GM19438 (cell line): ENCODE measurements at regions not wholly inside any gene's neighbourhood (a gene's known extent, or its start where the extent isn't known, plus 50 kb on each side); places are given as distances from the start of the nearest gene placed in this dataset.
"Not testable (repeated sequence)": the region's sequence is repeated elsewhere in the genome, so short reads cannot be mapped to it uniquely, and the experiment has no call there.

Source experiments
- ATAC-seq: cut with Tn5 transposase; IDR thresholded peaks from one replicate; pipeline ENCODE4 v1.9.1; 2021; ENCODE audit warnings: low read depth; ENCODE audit not compliant: unreplicated experiment

- ATAC-seq: no peak
Measured at GRCh38 chr5:50898966-50899365, 232.5 kb downstream of the PARP8 start.

DNA sequence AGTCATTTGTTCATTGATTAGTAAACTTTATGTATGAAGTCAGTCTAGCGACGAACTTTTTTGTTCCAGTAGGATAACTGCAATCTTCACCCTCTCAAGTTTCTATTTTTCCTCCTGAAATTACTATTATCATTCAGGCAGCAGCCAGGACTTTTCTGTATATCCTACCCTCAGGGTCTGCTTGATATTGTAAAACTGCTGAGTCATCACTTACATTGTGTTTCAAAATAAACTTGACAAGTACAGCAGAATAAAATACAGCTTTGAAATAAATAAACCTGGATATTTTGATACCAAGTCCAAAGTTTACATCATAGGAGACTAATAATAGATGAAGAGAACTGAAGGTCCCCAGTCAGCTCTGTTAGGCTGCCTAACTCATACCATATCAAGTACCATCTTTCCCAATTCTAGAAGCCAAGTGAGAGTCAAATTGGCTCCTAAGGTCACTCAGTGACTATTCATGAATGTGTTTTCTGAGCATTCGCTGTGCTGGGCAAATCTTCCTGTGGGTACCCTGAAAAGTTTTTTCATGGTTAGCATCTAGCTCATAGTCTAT is 234.6 kb downstream of the PARP8 start:
- ATAC-seq: no peak

GRCh38 chr5:50903651-50904050 is 237.2 kb downstream of the PARP8 start:
- no peak for ATAC-seq

DNA sequence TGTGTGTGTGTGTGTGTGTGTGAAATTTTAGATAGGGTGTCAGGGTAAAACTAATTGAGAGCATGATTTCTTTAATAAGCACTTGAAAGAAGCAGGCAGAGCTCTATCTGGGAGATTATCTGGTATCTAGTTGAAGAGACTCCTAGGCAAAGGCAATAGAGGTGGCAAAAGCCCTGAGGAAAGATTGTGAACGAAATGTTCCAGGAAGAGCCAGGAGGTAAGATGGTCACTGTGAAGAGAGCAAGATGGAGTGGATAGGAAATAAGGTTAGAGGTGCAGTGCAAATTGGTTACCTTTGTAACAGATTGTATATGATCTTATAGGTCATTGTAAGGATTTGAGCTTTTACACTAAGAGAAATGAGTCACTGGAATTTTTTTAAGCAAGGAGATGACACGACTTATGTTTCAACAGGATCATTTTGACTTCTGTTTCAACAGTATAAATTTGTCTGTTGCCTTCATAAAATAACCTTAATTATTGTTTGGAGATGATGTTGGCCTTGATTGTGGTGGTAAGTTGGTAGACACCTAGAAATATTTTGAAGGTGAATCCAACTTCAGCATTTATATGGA is 239.6 kb downstream of the PARP8 start:
- ATAC-seq: no peak

DNA sequence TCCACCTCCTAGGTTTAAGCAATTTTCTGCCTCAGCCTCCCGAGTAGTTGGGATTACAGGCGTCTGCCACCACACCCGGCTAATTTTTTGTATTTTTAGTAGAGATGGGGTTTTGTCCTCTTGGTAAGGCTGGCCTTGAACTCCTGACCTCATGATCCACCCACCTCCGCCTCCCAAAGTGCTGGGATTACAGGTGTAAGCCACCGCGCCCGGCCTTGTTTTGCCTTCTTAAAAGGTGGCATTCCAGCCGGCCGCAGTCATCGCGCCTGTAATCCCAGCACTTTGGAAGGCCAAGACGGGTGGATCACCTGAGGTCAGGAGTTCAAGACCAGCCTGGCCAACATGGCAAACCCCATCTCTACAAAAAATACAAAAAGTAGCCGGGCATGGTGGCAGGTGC is 253.7 kb downstream of the PARP8 start:
- not testable (repeated sequence) for ATAC-seq

DNA sequence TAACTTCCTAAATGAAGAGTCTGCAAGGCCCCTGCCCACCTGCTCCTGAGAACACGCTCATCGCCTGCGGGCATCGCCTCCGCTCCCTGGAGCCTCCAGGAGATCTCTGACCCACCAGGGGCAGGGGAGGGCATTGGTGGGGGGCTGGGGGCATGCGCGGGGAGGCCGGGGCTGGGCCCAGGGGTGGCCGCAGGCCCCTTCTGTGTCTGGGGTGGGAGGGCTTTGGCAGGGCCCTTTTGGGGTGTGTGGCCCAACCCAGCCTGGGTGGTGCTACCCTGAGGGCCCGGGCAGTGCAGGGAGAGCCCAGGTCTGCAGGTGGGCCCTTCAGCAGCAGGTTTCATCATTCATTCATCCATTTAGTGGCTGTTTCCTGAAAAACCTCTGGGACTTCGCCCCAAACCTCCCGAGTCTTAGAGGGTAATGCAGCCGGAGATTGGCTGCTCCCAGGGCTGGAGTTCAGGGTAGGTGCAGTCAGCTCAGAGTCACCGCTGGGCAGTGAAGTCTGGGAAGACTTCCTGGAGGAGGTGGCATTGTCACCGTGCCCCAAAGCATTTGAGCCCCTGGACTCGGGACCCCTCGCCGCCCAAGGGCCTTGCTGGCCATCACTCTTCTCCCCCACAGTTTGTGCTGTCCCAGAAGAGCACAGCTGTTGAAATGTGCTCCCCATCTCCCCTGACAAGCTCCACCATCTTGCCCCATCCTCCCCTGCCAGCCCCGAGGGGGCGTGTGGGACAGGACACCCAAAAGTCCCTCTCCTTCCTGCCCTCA is 255.1 kb downstream of the PARP8 start:
- ATAC-seq: no peak

DNA sequence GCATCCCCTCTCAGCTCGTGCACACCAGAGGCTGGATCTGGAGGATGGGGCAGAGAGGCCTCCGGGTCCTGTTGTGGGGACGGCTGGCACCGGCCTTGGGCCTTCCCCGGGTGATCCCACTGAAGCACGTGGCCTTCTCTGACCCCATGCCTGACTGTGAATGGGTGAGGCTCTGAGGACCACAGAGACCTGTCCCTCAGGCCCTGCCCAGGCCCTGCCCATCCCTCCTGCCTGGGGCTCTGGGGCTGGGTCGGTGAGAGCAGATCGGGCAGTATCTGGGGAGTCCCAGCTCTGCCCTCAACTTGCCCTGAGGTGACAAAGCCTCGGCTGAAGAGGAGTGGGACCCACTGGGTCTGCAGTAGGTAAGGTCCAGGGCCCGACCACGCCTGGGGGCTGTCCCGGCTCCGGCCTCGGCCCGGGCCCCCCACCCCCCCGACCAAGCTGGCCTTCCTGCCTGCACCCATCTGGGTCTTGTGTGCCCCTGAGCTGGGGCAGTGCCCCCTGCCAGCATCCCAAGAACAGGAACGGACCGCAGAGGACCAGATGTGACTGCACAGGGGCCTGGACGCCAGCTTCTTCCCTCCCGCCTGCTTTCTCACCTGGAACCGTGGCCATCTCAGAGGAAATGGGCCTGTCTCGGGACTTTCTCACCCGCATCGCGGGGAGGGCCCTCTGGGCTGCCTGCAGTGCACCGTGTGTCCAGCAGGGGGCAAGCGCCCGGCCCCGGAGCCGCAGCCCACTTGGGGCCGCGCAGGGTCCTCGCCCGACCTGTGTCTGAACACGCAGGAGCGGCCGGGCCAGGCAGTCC is 255.9 kb downstream of the PARP8 start:
- ATAC-seq: not testable (repeated sequence)

DNA sequence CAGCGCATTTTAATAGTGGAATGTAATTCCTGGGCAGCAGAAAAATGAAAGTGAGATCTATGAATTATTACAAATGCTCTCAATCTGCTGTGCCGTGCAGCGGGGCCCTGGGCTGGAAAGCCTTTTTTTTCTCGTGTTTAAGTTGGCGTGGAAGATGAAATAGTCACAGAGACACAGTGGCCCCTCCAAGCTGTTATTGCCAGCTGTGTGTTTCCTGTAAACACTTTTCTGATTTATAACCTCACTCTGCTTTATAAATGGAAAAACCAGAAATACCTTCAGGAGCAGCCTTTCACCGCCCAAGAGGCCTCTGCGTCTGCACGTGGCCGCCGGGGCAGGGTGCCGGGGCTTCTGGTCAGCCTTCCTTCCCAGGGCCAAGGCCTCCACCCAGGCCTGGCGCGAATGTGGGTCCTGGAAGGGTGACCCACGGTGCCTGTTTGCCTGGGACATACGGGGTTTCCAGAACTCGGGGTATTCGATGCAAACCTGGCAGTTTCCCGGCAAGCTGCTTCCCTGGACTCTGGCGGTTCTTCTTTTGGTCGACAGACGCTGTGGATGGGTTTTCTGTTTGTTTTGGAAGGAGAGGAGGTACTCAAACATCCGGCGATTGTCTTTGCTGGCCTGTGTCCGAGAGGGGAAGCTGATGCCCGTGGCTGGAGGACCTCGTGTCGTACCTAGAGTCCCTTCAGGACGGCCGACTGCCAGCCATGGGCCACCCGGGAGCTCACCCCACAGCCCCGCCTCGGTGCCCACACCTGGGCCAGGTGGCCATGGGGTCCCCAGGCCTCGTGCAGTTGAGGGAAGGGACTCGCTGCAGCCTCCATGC is 256.7 kb downstream of the PARP8 start:
- no peak for ATAC-seq

- ATAC-seq: no peak
Measured at GRCh38 chr5:50923768-50924494, 257.5 kb downstream of the PARP8 start.

GRCh38 chr5:50927953-50928352 is 261.5 kb downstream of the PARP8 start:
- ATAC-seq: no peak

DNA sequence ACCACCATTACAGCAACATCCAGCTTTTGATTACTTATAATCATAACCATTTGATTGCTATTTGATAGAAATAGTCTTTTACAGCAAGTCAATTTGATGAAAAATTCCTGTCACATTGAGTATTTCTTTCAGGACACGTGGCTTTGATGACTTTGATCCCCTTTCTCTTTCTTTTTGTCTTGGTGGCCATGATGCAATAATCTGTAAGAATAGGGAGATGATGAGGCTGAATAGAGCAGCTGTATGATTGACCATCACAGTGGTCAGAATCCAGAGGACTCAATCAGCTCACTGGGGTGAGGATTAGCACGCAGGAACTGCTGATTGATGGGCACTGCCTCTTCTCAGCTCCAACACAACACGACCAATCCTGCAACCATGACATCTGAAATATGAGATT is 262.7 kb downstream of the PARP8 start:
- ATAC-seq: no peak

DNA sequence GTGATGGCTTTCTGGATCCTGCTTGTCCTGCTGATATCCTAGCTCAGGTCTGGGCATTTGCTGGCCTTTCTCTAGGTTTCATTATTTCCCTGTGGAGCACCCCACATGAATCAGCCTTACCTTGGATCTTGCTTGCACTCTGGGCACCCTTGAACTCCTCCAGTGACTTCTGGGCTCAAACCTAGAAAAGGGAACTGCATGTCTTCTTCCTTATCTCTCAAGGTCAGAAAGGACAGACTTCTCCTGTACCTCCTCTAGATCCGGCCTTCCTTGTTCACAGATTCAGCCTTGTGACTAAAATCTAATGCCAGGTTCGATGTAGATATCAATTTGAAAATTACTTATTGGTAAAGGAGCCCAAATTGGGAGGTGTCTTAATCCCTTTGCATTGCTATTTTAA is 267.9 kb downstream of the PARP8 start:
- ATAC-seq: no peak

- ATAC-seq: no peak
Measured at GRCh38 chr5:50945139-50945538, 278.7 kb downstream of the PARP8 start.

DNA sequence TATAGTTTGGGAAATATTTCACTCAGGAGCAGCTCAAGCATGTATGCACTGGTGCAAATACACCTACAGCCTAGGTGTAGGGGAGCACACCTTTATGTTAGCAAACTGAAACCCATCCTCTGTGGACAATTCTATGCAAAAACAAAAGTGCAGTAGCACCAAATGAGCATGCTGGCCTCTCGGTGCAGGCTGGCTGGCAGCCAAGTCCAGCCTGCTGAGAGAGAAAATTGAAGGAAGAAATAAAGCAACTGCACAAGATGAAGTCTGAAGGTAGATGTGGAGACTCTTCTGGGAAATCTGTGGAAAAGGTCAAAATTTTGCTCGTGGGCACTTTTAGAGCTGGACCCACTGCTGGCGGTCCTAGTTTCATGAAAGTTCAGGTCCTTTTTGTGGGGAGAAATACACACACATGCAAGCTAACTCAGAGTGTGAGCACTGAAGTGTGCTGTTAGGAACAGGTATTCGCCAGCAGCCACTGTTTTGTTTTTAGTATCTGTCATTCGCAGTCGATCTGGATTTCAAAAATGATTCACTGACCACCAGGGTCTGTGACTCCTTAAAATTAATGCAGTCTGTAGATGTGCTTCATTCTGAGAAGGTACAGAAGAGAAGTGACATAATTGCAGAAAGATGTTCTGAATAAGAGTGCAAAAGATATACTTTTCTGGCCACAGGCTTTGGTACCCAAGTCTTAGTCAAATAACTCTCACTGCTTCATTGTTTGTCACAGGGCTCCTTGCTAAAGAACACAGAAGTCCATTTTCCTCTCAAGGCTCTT is 281.7 kb downstream of the PARP8 start:
- ATAC-seq: no peak

DNA sequence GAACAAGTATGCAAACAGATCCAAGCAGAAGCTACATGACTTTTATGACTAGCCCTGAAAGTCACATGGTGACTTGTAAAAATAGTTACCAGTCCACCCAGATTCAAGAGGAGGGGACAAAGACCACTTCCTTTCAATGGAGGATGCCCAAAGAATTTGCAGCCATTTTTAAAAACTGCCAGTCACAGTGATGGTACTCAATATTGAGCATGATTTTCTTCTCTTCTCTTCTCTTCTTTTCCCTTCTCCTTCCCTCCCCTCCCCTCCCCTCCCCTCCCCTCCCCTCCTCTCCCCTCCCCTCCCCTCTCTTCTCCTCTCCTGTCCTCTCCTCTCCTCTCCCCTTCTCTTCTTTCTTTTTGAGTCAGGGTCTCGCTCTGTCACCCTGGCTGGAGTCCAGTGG is 286.9 kb downstream of the PARP8 start:
- ATAC-seq: no peak

GRCh38 chr5:50958852-50959457 is 292.5 kb downstream of the PARP8 start:
- ATAC-seq: no peak

GRCh38 chr5:50962934-50963872 is 296.8 kb downstream of the PARP8 start:
- ATAC-seq: peak; percentile 76
